Tibial artery (tissue), 4 donors: ENCODE measurements at regions not wholly inside any gene's neighbourhood (a gene's known extent, or its start where the extent isn't known, plus 50 kb on each side); places are given as distances from the start of the nearest gene placed in this dataset.

Source experiments
- DNase-seq, 2 donors: peaks; one replicate each; pipeline ENCODE4 v3.0.0-alpha.2; 2019
- H3K27ac ChIP-seq, 2 donors: fragments of 200-600 bp; sonication (generic) in 1 of 2; 1 replicate in 1 of 2; 2 replicates in 1 of 2; pipeline ENCODE4 v1.5.1; 2018 to 2019; ENCODE audit warnings: mild to moderate bottlenecking in 1 of 2
- H3K27me3 ChIP-seq, 2 donors: fragments of 200-600 bp; sonication (generic) in 1 of 2; one replicate each; pipeline versions ENCODE4 v1.5.1 to v1.6.0; 2016 to 2019
- H3K36me3 ChIP-seq, 3 donors: fragments of 200-600 bp; sonication (generic) in 2 of 3; one replicate each; pipeline ENCODE4 v1.5.1; 2016 to 2019; ENCODE audit warnings: mild to moderate bottlenecking in 2 of 3
- H3K4me1 ChIP-seq, 4 donors: fragments of 200-600 bp; sonication (generic) in 2 of 4; 1 replicate in 3 of 4; 2 replicates in 1 of 4; pipeline ENCODE4 v1.5.1; 2016 to 2019
- H3K4me3 ChIP-seq, 2 donors: fragments of 200-600 bp; sonication (generic) in 1 of 2; 1 replicate in 1 of 2; 2 replicates in 1 of 2; pipeline ENCODE4 v1.5.1; 2018 to 2019; ENCODE audit warnings: mild to moderate bottlenecking in 2 of 2
- H3K9me3 ChIP-seq, 3 donors: fragments of 200-600 bp; sonication (generic) in 1 of 3; one replicate each; pipeline ENCODE4 v1.5.1; 2016 to 2019
- CTCF ChIP-seq, 2 experiments: fragments of 200-600 bp in 1 of 2; fragments of 450-650 bp in 1 of 2; IDR thresholded peaks; one replicate each; pipeline ENCODE4 v1.5.1; 2017 to 2019; ENCODE audit warnings: antibody characterized with exemption in 2 of 2, mild to moderate bottlenecking in 1 of 2, moderate library complexity in 1 of 2
- intact Hi-C: fragments of 100-400 bp; cut with DNase I; formaldehyde crosslinking; loops from one replicate; pipeline ENCODE4 v1.15.0; 2023; ENCODE audit warnings: low total_unique reads

GRCh38 chr16:5349101-5349500 lies 251.5 kb upstream of the EEF2KMT start:
- H3K9me3 ChIP-seq, result no peaks in the 10 kb centered on the region
- H3K4me1 ChIP-seq, result no peaks in the 10 kb centered on the region
- no peak overlapping the region for H3K27ac ChIP-seq
- no peaks in the 10 kb centered on the region for H3K36me3 ChIP-seq
- no peaks in the 10 kb centered on the region for H3K27me3 ChIP-seq
- DNase-seq, result no peak
- intact Hi-C loops, result no loop called here
- H3K4me3 ChIP-seq, result no peak overlapping the region
- TF ChIP-seq CTCF (IDR thresholded peaks at IDR 0.05), result no peak

- intact Hi-C loops, result no loop called here
- H3K9me3 ChIP-seq, result no peaks in the 10 kb centered on the region
- TF ChIP-seq CTCF (IDR thresholded peaks at IDR 0.05), result no peak
- H3K36me3 ChIP-seq, result no peaks in the 10 kb centered on the region
- no peaks in the 10 kb centered on the region for H3K27me3 ChIP-seq
- DNase-seq, result no peak
- H3K27ac ChIP-seq, result no peak overlapping the region
- no peak overlapping the region for H3K4me3 ChIP-seq
- H3K4me1 ChIP-seq, result no peaks in the 10 kb centered on the region
Observed at GRCh38 chr16:5347561-5347960, 250.0 kb upstream of the EEF2KMT start.

DNA sequence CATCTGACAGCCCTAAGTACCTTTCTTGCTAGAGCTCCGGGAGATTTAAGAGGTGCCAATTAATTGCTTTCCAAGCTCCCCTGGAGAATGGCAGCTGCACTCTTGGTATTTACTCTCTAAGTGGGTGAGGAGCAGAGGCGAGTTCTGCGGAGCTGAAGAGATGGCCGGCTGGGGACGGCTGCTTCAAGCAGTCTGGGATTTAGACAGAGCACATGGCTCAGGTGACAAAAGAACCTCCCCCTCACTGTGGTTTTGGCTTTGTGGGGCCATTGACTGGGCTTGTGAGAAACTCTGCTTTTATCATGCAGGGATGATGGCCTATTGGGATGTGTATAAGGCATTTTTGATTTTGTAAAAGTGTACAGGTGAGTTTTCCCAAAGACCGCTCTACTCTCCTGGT lies 239.3 kb upstream of the EEF2KMT start:
- Histone ChIP-seq H3K27ac (no peak overlapping the region), H3K27me3 (no peaks in the 10 kb centered on the region), H3K36me3 (no peaks in the 10 kb centered on the region), H3K4me1 (no peaks in the 10 kb centered on the region), H3K4me3 (no peak overlapping the region), H3K9me3 (no peaks in the 10 kb centered on the region)
- intact Hi-C loops, result no loop called here
- no peak for DNase-seq
- TF ChIP-seq CTCF (IDR thresholded peaks at IDR 0.05), result no peak

DNA sequence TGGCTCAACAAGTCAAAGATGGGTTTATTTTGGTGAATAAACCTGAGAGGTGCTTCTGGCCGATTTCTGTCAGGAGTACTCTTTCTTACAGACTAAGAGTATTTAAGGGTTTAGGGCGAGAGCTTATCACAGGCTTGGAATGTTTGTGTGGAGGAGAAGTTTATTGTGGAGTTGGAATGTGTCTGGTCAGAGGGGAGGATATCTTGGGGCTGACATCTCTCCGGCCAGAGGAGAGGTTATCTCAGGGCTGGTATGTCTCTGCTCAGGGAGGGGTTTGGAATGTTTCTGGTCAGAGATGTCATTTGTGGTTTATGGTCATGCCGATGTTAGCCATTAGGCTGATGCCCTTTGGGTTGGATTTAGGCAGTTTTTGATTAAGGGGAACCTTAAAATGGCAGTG lies 236.4 kb upstream of the EEF2KMT start:
- no peaks in the 10 kb centered on the region for H3K36me3 ChIP-seq
- H3K27ac ChIP-seq, result no peak overlapping the region
- H3K9me3 ChIP-seq, result no peaks in the 10 kb centered on the region
- TF ChIP-seq CTCF (IDR thresholded peaks at IDR 0.05), result no peak
- intact Hi-C loops, result no loop called here
- DNase-seq, result no peak
- no peaks in the 10 kb centered on the region for H3K27me3 ChIP-seq
- H3K4me1 ChIP-seq, result no peaks in the 10 kb centered on the region
- H3K4me3 ChIP-seq, result no peak overlapping the region

- Histone ChIP-seq H3K27me3 (no peaks in the 10 kb centered on the region), H3K27ac (no peak overlapping the region), H3K4me3 (no peak overlapping the region), H3K9me3 (no peaks in the 10 kb centered on the region), H3K36me3 (no peaks in the 10 kb centered on the region), H3K4me1 (no peaks in the 10 kb centered on the region)
- DNase-seq, result no peak
- TF ChIP-seq CTCF (IDR thresholded peaks at IDR 0.05), result no peak
- intact Hi-C loops, result no loop called here
Observed at GRCh38 chr16:5333126-5333525, 235.5 kb upstream of the EEF2KMT start.

DNA sequence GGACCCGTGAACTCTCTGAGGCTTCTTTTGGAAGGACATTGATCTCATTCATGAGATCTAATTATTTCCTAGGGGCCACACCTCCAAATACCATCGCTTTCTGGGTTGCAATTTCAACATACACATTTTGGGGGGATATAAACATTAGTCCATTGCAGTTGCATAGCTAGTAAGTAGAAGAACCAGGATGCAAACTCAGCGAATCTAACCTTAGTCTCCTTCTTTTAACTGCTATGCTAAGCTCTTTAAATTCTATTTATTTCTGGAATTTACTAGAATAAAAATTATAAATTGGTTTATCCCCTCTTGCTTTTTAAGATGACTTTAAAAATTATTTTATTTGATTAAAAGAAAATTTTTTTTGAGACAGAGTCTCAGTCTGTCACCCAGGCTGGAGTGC lies 232.5 kb upstream of the EEF2KMT start:
- no peaks in the 10 kb centered on the region for H3K9me3 ChIP-seq
- DNase-seq, result no peak
- TF ChIP-seq CTCF (IDR thresholded peaks at IDR 0.05), result no peak
- no peak overlapping the region for H3K4me3 ChIP-seq
- no peak overlapping the region for H3K27ac ChIP-seq
- no peaks in the 10 kb centered on the region for H3K36me3 ChIP-seq
- no peaks in the 10 kb centered on the region for H3K27me3 ChIP-seq
- H3K4me1 ChIP-seq, result no peaks in the 10 kb centered on the region
- intact Hi-C loops, result no loop called here
